ENCODE measurements at regions not wholly inside any gene's neighbourhood (a gene's known extent, or its start where the extent isn't known, plus 50 kb on each side); places are given as distances from the start of the nearest gene placed in this dataset.

- Histone ChIP-seq H3K23me2 (ENCODE audit: low read depth, low read length) (no peaks in the 10 kb centered on the region), H3K9me3 (ENCODE audit: insufficient read depth in 2 of 2, low read depth in 1 of 2, low read length in 1 of 2) (no peaks in the 10 kb centered on the region), H3K36me3 (ENCODE audit: control insufficient read depth in 2 of 4, insufficient read depth in 4 of 4, low read length in 3 of 4) (no peaks in the 10 kb centered on the region), H4K91ac (replicated peaks; ENCODE audit: insufficient read length, low read length) (no peak overlapping the region), H2BK5ac (ENCODE audit: low read depth, low read length) (no peak overlapping the region), H2BK20ac (ENCODE audit: low read length) (no peak overlapping the region), H4K8ac (ENCODE audit: extremely low read depth, insufficient read depth, low read length) (no peak overlapping the region), H3K4me2 (ENCODE audit: insufficient read depth in 1 of 2, low read depth in 2 of 2, low read length in 2 of 2) (no peak overlapping the region), H3K23ac (ENCODE audit: insufficient read length) (no peak overlapping the region), H3K18ac (ENCODE audit: extremely low read depth, low read length) (no peak overlapping the region), H3K27ac (ENCODE audit: low read depth, low read length) (no peak overlapping the region), H3K14ac (ENCODE audit: insufficient read length) (no peak overlapping the region), H2AK5ac (ENCODE audit: low read depth, low read length) (no peak overlapping the region), H3K56ac (replicated peaks; ENCODE audit: insufficient read length, low read depth, low read length) (no peak overlapping the region), H3K4ac (replicated peaks; ENCODE audit: insufficient read length, low read depth, low read length) (no peak overlapping the region), H3K4me1 (replicated peaks in 1 of 4; ENCODE audit: control insufficient read depth in 3 of 4, insufficient read depth in 4 of 4, low read length in 3 of 4) (peaks cover 0 to 3% (median 0%) of the 10 kb centered on the region in 4 experiments; a peak in 2 of 7 replicates), H4K5ac (ENCODE audit: insufficient read length, low read depth, low read length) (no peak overlapping the region), H2BK15ac (ENCODE audit: low read length) (no peak overlapping the region), H3K4me3 (ENCODE audit: extremely low read depth in 1 of 4, insufficient read depth in 2 of 4, low read depth in 3 of 4, low read length in 4 of 4) (no peak overlapping the region), H3K9ac (replicated peaks in 1 of 4; ENCODE audit: extremely low read depth in 1 of 4, low read depth in 3 of 4, low read length in 3 of 4) (no peak overlapping the region), H2BK120ac (replicated peaks; ENCODE audit: low read depth, low read length) (no peak overlapping the region), H4K20me1 (replicated peaks in 1 of 2; ENCODE audit: control insufficient read depth in 1 of 2, insufficient read depth in 2 of 2, low read length in 2 of 2) (no peaks in the 10 kb centered on the region), H3K27me3 (replicated peaks in 1 of 4; ENCODE audit: control insufficient read depth in 3 of 4, extremely low read depth in 1 of 4, insufficient read depth in 3 of 4, low read length in 3 of 4) (no peaks in the 10 kb centered on the region; a peak in 1 of 7 replicates), H3K79me2 (ENCODE audit: control insufficient read depth in 1 of 2, insufficient read depth in 2 of 2, low read length in 2 of 2) (no peaks in the 10 kb centered on the region), H3K79me1 (ENCODE audit: low read depth, low read length) (no peaks in the 10 kb centered on the region), H2BK12ac (ENCODE audit: low read depth, low read length) (no peak overlapping the region), H2AFZ (ENCODE audit: low read length) (no peak overlapping the region)
- DNase-seq (ENCODE audit: low read depth in 1 of 2, low spot score in 2 of 2) (no peak), FAIRE-seq (no peak)
- ChIA-PET CTCF (ENCODE audit: partially characterized antibody) (no interaction called here), POLR2A (ENCODE audit: partially characterized antibody) (no interaction called here)
- whole genome bisulfite sequencing, 2 experiments (ENCODE audit: extremely low coverage in 1 of 2, insufficient coverage in 1 of 2, insufficient read length in 1 of 2, insufficient replicate concordance in 2 of 2, low coverage in 1 of 2, low lambda C conversion rate in 2 of 2, missing lambda C conversion rate in 1 of 2): 92% methylated on average over 2 of the region's 2 CpGs; no CpG with 5 or more reads in 1 of the 2 experiments
- TF ChIP-seq HDAC6 (IDR thresholded peaks at IDR 0.05; ENCODE audit: low read depth, low read length) (no peak), MAX (IDR thresholded peaks at IDR 0.05) (no peak), NRF1 (IDR thresholded peaks at IDR 0.05; ENCODE audit: low read depth, low read length) (no peak), MAFK (IDR thresholded peaks at IDR 0.05; ENCODE audit: low read depth, low read length) (0 out of 2 replicates have a peak, but pooled peaks have one; percentile 19), TBP (IDR thresholded peaks at IDR 0.05; ENCODE audit: low read depth, low read length) (no peak)
Measured at GRCh38 chr18:6623278-6623677, 106.2 kb upstream of the ARHGAP28 start.
